ENCODE measurements at regions not wholly inside any gene's neighbourhood (a gene's known extent, or its start where the extent isn't known, plus 50 kb on each side); places are given as distances from the start of the nearest gene placed in this dataset.

DNA sequence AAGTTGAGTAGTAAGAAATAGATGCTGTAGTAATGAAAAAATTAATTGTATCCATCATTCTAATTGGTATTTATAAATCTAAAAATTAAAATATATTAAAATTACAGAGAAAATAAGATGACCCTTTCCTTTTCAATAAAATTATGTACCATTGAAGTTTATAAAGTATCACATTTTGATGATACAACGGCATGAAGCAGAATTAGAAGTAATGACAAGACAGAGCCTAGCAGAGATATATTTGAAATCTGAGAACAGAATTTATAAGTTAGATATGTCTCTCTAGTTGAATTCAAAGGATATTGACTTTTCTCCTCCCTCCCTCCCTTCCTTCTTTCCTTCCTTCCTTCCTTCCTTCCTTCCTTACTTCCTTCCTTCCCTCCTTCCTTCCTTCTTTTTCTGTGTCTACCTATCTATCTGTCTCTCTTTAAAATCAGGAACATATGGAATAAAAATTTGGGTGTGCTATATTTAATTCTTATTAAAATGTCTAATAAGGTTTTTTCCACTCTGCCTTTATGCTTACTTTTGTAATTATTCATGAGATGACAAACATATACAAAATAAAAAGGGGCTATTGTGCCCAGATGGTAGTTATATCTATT lies 258.5 kb upstream of the CD180 start:
- peaks cover 0 to 4% (median 0%) of the 10 kb centered on the region in 5 donors for H3K36me3 Mint-ChIP-seq
- H3K27me3 Mint-ChIP-seq, result peaks cover 0 to 11% (median 0%) of the 10 kb centered on the region in 5 donors
- Histone ChIP-seq H3K36me3 (ENCODE audit: control insufficient read depth in 2 of 3, insufficient read depth in 3 of 3, low read length in 3 of 3) (no peaks in the 10 kb centered on the region), H3K9me3 (ENCODE audit: control insufficient read depth in 2 of 3, low read length in 3 of 3) (no peaks in the 10 kb centered on the region), H3K27me3 (ENCODE audit: control insufficient read depth in 2 of 2, insufficient read depth in 2 of 2, low read length in 2 of 2) (no peaks in the 10 kb centered on the region), H3K4me1 (ENCODE audit: control insufficient read depth in 2 of 2, insufficient read depth in 2 of 2, low read length in 2 of 2) (no peaks in the 10 kb centered on the region), H3K4me3 (ENCODE audit: low read length) (no peak overlapping the region), H3K27ac (ENCODE audit: low read depth, low read length) (no peak overlapping the region)
- intact Hi-C loops (cut with micrococcal nuclease), result no loop called here
- ATAC-seq, result no peak
- no peak overlapping the region for H3K4me3 Mint-ChIP-seq
- peaks cover 0 to 2% (median 0%) of the 10 kb centered on the region in 11 donors for H3K9me3 Mint-ChIP-seq
- POLR2A ChIA-PET, result no interaction called here
- no peak for DNase-seq
- CTCF ChIA-PET, result no interaction called here
- peaks cover 0 to 15% (median 5%) of the 10 kb centered on the region in 7 donors for H3K4me1 Mint-ChIP-seq
- no peak overlapping the region for H3K27ac Mint-ChIP-seq

DNA sequence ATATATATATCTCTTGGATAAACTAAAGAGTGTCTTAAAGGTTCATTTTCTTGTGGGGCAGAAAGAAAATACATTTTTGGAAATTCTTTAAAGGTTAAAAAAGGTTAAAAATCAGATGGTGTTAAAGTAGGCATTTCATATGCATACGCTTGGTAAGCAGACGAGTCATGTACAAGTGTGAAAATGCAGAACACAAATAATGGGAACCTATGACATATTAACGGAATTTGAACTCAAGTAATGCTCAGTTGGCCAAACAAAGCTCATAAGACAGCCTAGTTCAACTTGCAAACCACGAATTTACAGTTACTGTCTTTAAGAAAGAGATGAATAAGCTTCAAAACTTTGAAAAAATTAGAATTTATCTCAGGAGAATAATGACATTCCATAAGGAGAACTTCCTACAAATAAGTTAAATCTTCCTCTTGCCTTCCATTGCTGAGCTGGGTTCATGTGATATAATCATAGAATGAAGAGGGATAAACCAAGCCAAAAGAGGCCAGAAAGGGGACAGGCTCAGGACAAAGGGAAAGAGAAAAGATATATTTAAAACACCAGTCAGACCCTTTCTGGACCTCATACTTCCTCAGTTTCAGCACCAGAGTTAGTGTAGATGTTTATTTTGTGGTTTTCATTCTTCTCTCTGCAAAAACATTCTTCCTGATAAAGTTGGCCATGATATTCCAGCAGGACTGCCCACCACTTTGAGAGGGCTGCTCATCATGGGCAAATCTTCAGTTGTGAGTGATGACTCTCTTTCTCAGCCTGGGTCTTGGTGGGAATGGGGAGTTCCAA lies 256.7 kb upstream of the CD180 start:
- no peak for DNase-seq
- ATAC-seq, result no peak
- no peak overlapping the region for H3K4me3 Mint-ChIP-seq
- H3K27ac Mint-ChIP-seq, result no peak overlapping the region
- peaks cover 0 to 11% (median 0%) of the 10 kb centered on the region in 5 donors for H3K27me3 Mint-ChIP-seq
- Histone ChIP-seq H3K36me3 (ENCODE audit: control insufficient read depth in 2 of 3, insufficient read depth in 3 of 3, low read length in 3 of 3) (no peaks in the 10 kb centered on the region), H3K27me3 (ENCODE audit: control insufficient read depth in 2 of 2, insufficient read depth in 2 of 2, low read length in 2 of 2) (no peaks in the 10 kb centered on the region), H3K9me3 (ENCODE audit: control insufficient read depth in 2 of 3, low read length in 3 of 3) (no peaks in the 10 kb centered on the region), H3K4me1 (ENCODE audit: control insufficient read depth in 2 of 2, insufficient read depth in 2 of 2, low read length in 2 of 2) (no peaks in the 10 kb centered on the region), H3K27ac (ENCODE audit: low read depth, low read length) (no peak overlapping the region), H3K4me3 (ENCODE audit: low read length) (no peak overlapping the region)
- POLR2A ChIA-PET, result no interaction called here
- peaks cover 0 to 15% (median 5%) of the 10 kb centered on the region in 7 donors for H3K4me1 Mint-ChIP-seq
- H3K9me3 Mint-ChIP-seq, result peaks cover 0 to 10% (median 2%) of the 10 kb centered on the region in 11 donors
- intact Hi-C loops (cut with micrococcal nuclease), result no loop called here
- H3K36me3 Mint-ChIP-seq, result peaks cover 0 to 4% (median 0%) of the 10 kb centered on the region in 5 donors
- CTCF ChIA-PET, result interaction anchor here (0.7 kb wide), 1 partner anchor 112 kb away, joined by 3 read pairs; no protein-coding TSS in a partner anchor

DNA sequence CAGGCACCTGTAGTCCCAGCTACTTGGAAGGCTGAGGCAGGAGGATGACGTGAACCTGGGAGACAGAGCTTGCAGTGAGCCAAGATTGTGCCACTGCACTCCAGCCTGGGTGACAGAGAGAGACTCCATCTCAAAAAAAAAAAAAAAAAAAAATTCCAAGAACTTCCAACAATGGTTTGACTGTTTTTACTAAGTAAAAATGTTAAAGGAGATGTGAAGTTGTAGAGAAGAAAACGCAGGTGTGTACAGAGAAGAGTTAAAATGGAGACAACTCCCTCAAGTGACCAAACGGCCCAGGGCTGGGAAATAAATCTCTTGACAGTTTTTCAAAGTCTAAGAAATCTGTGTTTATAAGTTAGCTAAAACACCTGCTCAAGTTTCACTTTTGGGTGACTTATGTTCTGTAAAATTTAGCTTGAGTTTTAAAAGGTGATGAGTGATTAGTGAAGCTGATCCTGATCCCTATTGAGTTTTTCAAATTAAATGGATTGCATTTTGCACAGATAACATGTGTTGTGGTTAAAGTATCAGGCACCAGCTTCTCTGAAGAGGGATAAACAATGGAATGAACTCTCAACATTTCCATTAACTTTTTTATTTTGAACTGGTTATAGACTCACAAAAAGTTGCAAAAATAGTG lies 255.2 kb upstream of the CD180 start:
- ATAC-seq (no peak), DNase-seq (no peak)
- no peak overlapping the region for H3K4me3 Mint-ChIP-seq
- H3K4me1 Mint-ChIP-seq, result peaks cover 0 to 15% (median 5%) of the 10 kb centered on the region in 7 donors
- H3K27ac Mint-ChIP-seq, result no peak overlapping the region
- H3K27me3 Mint-ChIP-seq, result peaks cover 0 to 11% (median 0%) of the 10 kb centered on the region in 5 donors
- Histone ChIP-seq H3K4me3 (ENCODE audit: low read length) (no peak overlapping the region), H3K9me3 (ENCODE audit: control insufficient read depth in 2 of 3, low read length in 3 of 3) (no peaks in the 10 kb centered on the region), H3K27me3 (ENCODE audit: control insufficient read depth in 2 of 2, insufficient read depth in 2 of 2, low read length in 2 of 2) (no peaks in the 10 kb centered on the region), H3K4me1 (ENCODE audit: control insufficient read depth in 2 of 2, insufficient read depth in 2 of 2, low read length in 2 of 2) (no peaks in the 10 kb centered on the region), H3K36me3 (ENCODE audit: control insufficient read depth in 2 of 3, insufficient read depth in 3 of 3, low read length in 3 of 3) (no peaks in the 10 kb centered on the region), H3K27ac (ENCODE audit: low read depth, low read length) (no peak overlapping the region)
- POLR2A ChIA-PET, result no interaction called here
- intact Hi-C loops (cut with micrococcal nuclease), result no loop called here
- peaks cover 0 to 4% (median 0%) of the 10 kb centered on the region in 5 donors for H3K36me3 Mint-ChIP-seq
- H3K9me3 Mint-ChIP-seq, result peaks cover 0 to 10% (median 3%) of the 10 kb centered on the region in 11 donors
- CTCF ChIA-PET, result no interaction called here

DNA sequence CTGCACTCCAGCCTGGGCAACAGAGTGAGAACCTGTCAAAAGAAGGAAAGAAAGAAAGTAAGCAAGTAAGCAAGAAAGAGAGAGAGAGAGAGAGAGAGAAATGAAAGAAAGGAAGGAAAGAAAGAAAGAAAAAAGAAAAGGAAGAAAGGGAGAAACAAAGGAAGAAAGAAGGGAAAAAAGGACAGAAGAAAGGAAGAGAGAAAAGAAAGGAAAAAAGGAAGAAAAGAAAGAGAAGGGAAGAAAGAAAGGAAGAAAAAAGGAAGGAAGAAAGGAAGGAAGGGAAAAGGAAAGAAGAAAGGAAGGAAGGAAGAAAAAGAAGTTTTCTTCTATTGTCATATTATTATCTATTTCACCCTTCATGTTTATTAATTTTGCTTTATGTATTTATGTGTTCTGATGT lies 251.1 kb upstream of the CD180 start:
- H3K36me3 ChIP-seq (ENCODE audit: control insufficient read depth in 2 of 3, insufficient read depth in 3 of 3, low read length in 3 of 3), result no peaks in the 10 kb centered on the region
- H3K27ac ChIP-seq (ENCODE audit: low read depth, low read length), result no peak overlapping the region
- no peaks in the 10 kb centered on the region for H3K4me1 ChIP-seq (ENCODE audit: control insufficient read depth in 2 of 2, insufficient read depth in 2 of 2, low read length in 2 of 2)
- Mint-ChIP-seq H3K4me1 (no peaks in the 10 kb centered on the region), H3K27me3 (peaks cover 0 to 11% (median 0%) of the 10 kb centered on the region in 5 donors), H3K9me3 (peaks cover 0 to 17% (median 3%) of the 10 kb centered on the region in 11 donors), H3K27ac (no peak overlapping the region), H3K36me3 (peaks cover 0 to 4% (median 0%) of the 10 kb centered on the region in 5 donors), H3K4me3 (no peak overlapping the region)
- no peaks in the 10 kb centered on the region for H3K9me3 ChIP-seq (ENCODE audit: control insufficient read depth in 2 of 3, low read length in 3 of 3)
- H3K27me3 ChIP-seq (ENCODE audit: control insufficient read depth in 2 of 2, insufficient read depth in 2 of 2, low read length in 2 of 2), result no peaks in the 10 kb centered on the region
- intact Hi-C loops (cut with micrococcal nuclease), result no loop called here
- ChIA-PET POLR2A (no interaction called here), CTCF (no interaction called here)
- no peak for ATAC-seq
- DNase-seq, result no peak
- no peak overlapping the region for H3K4me3 ChIP-seq (ENCODE audit: low read length)

DNA sequence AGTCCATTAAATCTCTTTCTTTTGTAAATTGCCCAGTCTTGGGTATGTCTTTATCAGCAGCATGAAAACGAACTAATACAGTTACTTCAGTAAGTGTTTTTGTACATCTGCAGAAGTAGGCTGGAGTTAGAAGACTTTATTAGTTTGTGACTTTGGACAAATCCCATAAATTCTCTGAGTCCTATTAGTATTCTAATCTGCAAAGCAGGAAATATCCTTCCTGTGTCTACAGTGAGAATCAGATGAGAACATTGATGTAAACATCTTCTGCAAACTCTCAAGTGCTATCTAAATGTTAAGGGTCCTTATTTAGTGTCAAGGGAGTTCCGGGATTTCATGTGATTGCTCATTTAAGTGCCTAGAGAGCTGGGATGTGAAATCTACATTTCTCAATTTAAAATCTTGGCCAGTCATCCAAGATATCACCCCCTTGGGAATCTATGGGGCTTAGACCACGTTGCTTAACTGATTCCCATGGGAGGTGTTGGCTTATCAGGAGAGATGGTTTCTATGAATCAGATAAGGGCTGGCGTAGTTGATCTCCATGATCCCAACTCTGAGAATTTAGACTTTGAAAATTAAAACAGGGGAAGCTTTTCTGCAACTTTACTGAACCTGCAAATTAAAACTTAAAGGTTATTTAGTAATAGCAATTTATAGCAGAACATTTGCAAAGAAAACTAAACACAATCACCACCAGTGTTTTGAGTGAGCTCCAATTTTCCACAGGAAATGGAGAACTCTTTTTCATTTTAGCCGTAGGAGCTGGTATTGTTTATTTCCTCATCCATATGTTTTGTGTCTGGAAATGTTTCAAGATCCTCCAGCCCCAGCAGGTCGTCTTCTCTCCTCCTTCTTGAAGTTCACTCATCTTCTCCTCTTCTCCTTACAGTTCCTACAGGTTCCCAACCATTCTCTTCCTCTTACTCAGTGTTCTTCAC lies 241.6 kb upstream of the CD180 start:
- H3K9me3 ChIP-seq (ENCODE audit: control insufficient read depth in 2 of 3, low read length in 3 of 3), result no peaks in the 10 kb centered on the region
- H3K4me1 ChIP-seq (ENCODE audit: control insufficient read depth in 2 of 2, insufficient read depth in 2 of 2, low read length in 2 of 2), result no peaks in the 10 kb centered on the region
- Mint-ChIP-seq H3K27me3 (peaks cover 0 to 2% (median 0%) of the 10 kb centered on the region in 5 donors), H3K27ac (no peak overlapping the region), H3K36me3 (peaks cover 0 to 3% (median 0%) of the 10 kb centered on the region in 5 donors), H3K4me1 (peaks cover 0 to 4% (median 0%) of the 10 kb centered on the region in 7 donors), H3K4me3 (no peak overlapping the region), H3K9me3 (peaks cover 0 to 4% (median 0%) of the 10 kb centered on the region in 11 donors)
- H3K4me3 ChIP-seq (ENCODE audit: low read length), result no peak overlapping the region
- intact Hi-C loops (cut with micrococcal nuclease), result no loop called here
- H3K27ac ChIP-seq (ENCODE audit: low read depth, low read length), result no peak overlapping the region
- ATAC-seq, result no peak
- POLR2A ChIA-PET, result interaction anchor here (0.7 kb wide), 1 partner anchor 21 kb away, joined by 3 read pairs; no protein-coding TSS in a partner anchor
- no peak for DNase-seq
- CTCF ChIA-PET, result no interaction called here
- H3K36me3 ChIP-seq (ENCODE audit: control insufficient read depth in 2 of 3, insufficient read depth in 3 of 3, low read length in 3 of 3), result no peaks in the 10 kb centered on the region
- H3K27me3 ChIP-seq (ENCODE audit: control insufficient read depth in 2 of 2, insufficient read depth in 2 of 2, low read length in 2 of 2), result no peaks in the 10 kb centered on the region

DNA sequence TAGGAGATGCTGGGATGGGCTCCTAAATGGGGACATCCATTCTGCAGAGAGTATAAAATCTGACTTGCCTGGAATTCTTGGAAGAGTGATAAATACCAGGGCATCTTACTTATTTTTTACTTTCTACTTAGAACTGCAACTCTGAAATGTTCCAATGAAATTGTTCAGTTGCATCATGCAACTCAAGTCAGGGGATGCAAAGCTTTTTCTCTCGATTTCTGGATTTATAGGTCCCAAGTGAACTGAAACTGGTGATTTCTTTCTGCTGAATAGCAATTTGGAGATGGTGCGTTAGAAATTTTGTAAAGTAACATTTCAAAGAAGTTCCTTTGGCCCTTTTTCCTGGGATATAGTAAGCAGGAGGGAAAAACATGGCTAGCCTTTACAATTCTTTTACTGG lies 238.4 kb upstream of the CD180 start:
- no peak overlapping the region for H3K27ac ChIP-seq (ENCODE audit: low read depth, low read length)
- H3K4me1 ChIP-seq (ENCODE audit: control insufficient read depth in 2 of 2, insufficient read depth in 2 of 2, low read length in 2 of 2), result no peaks in the 10 kb centered on the region
- Mint-ChIP-seq H3K4me1 (peaks cover 0 to 6% (median 0%) of the 10 kb centered on the region in 7 donors), H3K27ac (no peak overlapping the region), H3K9me3 (peaks cover 0 to 4% (median 0%) of the 10 kb centered on the region in 11 donors), H3K4me3 (no peak overlapping the region), H3K27me3 (peaks cover 0 to 2% (median 0%) of the 10 kb centered on the region in 5 donors), H3K36me3 (peaks cover 0 to 3% (median 0%) of the 10 kb centered on the region in 5 donors)
- ATAC-seq (no peak), DNase-seq (no peak)
- intact Hi-C loops (cut with micrococcal nuclease), result no loop called here
- no peaks in the 10 kb centered on the region for H3K36me3 ChIP-seq (ENCODE audit: control insufficient read depth in 2 of 3, insufficient read depth in 3 of 3, low read length in 3 of 3)
- POLR2A ChIA-PET, result no interaction called here
- no peaks in the 10 kb centered on the region for H3K9me3 ChIP-seq (ENCODE audit: control insufficient read depth in 2 of 3, low read length in 3 of 3)
- H3K4me3 ChIP-seq (ENCODE audit: low read length), result no peak overlapping the region
- H3K27me3 ChIP-seq (ENCODE audit: control insufficient read depth in 2 of 2, insufficient read depth in 2 of 2, low read length in 2 of 2), result no peaks in the 10 kb centered on the region
- CTCF ChIA-PET, result no interaction called here
